ENCODE measurements at regions not wholly inside any gene's neighbourhood (a gene's known extent, or its start where the extent isn't known, plus 50 kb on each side); places are given as distances from the start of the nearest gene placed in this dataset.
A peak's percentile ranks its signal among the peaks of the same experiment; 100 is the strongest.
"Not testable (repeated sequence)": the region's sequence is repeated elsewhere in the genome, so short reads cannot be mapped to it uniquely, and the experiment has no call there.

DNA sequence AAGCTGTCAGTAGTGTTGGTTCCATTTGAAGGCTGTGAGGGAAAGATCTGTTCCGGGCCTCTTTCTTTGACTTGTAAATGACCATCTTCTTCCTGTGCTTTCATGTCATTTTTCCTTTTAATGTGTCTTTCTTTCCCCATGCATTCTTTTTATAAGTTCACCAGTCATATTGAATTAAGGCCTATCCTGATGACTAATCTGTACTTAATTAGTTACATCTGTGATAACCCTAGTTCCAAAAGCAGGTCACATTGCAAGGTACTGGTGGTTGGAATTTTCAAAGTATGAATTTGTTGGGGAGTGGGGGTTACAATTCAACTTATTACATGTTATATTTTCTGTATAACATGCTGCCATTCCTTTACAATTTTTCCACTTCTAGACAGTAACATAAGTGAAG is 1642.1 kb upstream of the FLRT2 start:
- DNase-seq = no peak

DNA sequence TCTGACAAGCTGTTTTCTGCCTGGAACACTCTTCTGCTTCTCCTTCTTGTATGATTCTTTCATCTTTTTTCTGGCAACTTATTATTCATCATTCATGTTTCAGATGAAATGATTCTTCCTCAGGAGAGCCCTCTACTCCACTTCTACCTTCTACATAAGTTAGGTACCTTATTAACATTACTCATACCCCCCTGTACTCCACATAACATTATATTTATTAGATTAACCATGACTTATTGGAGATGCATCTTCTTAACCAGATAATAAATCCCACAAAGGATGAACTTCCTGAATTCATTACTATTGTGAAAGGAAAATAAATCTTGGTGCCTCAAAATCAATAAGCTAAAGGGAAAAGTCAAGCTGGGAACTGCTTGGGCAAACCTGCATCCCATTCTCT is 1636.5 kb upstream of the FLRT2 start:
- no peak for DNase-seq

DNA sequence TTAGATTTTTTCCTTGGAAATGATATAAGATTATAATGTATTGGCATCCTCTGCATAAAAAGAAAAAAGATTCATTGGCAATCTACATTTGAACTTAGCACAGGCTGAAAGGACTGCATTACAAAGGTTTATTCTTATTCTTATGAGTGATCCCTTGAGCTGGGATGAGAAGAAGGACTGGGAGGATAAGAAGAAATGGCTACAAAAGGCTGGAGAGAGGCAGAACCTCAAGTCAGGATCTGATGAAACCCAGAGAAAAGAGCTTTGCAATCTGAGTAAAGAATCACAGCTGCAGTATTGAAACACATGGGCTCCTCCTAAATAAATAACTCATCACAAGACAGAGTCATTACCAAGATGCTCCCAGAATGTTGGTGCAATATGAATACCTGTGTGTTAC is 1635.4 kb upstream of the FLRT2 start:
- no peak for DNase-seq

DNA sequence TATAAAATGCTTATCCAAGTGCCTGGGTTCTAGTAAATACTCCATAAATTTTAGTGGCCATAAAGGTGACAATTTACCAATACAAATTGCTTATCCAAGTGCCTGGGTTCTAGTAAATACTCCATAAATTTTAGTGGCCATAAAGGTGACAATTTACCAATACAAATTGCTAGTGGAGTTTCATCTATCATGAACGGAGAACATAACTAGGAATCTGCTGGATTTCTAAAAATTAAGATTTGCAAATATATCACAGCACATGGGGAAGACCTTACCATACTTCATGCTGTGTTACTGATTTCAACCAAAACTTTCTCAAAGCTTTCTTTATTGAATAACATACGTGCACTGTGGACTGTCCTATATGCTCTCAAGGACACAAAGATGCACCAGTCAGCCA is 1631.4 kb upstream of the FLRT2 start:
- DNase-seq = not testable (repeated sequence)

DNA sequence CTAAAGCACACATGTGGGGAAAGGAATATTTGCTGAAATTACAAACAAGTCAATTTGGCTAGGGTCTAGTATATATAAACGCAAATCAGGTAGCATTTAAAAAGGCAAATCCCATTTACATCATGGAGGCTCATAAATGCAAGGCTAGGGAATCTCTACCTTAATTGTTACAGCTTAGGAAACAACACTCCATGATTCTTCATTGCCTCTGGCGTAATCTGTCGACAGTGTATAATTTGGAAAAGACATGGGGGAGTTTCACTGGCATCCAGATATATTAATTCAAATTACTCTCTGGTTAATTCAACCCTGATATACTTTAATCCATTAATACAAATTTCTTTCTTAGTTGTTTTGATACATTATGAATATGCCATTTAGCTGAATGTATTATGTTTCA is 1630.2 kb upstream of the FLRT2 start:
- peak; percentile 21 to 52 for DNase-seq

DNA sequence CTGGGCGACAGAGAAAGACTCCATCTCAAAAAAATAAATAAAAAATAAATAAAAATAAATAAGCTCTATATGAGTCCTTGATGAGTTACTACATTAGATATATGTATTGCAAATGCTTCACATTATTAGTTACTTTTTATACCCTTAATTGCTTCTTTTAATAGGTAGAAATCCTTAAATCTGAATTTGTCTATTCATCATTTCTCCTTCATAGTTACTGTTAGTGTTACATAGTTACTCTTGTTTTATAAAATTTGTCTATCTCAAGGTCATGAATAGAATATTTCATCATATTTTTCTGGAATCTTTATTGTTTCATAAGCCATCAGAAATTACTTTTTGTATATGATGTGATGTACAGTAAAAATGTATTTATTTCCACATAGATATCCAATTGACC is 1624.8 kb upstream of the FLRT2 start:
- no peak for DNase-seq

DNA sequence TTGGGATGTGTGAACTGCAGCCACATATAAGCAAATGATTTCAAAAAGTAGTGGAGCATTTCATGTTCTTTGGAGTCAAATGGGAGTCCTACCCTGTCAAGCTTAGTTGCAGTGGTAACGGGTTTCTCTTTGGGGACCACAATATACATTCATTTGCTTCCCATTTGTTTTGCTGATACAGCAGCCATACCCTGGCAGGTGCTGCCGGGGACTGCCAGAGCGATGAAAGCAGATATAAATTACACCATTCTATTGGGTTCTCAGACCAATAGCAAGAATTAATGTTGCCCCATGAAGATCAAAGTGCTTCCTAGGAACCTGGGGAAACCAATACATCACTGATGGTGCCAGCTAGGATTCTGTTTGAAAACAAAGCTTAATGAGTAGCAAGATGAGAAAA is 1621.5 kb upstream of the FLRT2 start:
- DNase-seq = peak; percentile 4 to 52

DNA sequence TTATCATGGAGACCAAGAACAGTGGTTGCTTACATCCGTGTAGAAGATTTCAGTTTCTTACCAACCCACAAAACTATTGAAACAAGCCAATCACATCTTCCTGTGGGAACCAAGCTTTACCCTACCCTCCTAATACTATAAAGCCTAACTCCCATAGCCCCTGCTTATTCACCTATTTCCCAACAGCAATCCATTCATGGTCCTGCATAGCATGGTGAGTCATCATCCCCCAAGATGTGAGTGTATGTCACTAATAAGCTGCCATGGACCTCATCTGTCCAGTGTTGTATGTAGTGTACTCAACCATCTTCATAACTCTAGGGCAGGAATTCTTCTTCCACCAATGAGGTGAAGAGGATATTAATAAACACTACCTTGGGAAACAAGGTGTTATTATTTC is 1620.4 kb upstream of the FLRT2 start:
- DNase-seq = no peak

DNA sequence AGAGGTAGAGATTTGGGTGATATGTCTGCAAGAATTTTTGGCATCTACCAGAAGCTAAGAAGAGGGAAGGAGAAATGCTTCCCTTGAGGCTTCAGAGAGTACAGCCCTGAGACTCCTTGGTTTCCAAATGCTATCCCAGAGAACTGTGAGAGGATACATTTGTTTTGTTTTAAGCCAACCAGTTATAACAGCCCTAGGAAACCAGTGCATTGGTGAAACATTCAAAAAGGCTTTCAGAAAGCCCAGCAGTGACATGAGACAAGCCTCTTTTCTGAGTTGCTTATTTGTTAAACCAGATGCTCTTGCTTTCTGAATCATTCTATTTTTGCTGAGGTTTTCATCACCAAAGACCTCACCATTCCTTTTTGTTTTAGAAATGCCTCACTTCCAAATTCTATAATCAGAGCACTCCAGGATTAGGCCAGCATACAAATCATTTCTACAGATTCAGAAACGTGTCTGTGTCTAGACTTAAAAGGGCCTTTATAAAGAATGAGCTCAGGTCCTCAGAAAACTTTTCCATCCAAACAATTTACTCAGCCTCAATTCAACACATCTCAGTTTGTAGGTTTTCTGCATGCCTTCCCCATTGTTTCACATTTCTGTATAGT is 1617.8 kb upstream of the FLRT2 start:
- no peak for DNase-seq

DNA sequence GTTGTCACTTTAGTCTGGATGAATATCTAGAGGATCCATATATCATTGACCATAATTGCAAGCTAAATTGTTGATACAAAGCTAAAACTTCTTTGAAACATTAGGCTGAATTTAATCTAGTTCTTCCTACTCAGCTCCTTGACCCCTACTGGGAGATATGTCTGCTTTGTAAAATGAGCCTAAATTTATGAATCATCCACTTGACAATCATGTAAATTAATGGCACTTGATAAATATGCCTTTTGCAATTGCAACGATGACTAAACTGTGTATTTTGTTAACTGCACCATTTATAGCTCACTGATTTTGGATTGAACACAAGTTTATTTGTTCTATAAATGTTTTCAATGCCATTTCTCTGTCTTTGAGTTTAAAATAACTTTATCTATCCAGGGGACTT is 1616.5 kb upstream of the FLRT2 start:
- DNase-seq = no peak

DNA sequence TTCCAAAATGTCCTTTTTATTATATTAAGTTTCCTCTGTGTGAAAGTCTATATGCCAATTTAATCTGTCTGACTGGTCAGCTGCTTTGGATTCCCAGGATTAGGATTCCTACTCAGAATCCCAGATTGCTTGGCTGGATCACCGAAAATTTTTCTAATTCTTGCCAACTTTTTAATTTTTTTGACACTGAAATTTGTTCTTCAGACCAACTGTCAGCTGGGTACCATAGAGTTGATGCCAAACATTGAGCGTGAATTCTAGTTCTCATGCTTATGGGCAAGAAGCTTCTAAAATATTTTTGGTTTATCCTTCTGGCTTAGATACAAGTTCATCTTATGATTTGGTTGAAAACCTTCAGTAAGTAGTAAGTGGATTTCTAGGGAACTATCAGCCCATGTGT is 1611.4 kb upstream of the FLRT2 start:
- no peak for DNase-seq

DNA sequence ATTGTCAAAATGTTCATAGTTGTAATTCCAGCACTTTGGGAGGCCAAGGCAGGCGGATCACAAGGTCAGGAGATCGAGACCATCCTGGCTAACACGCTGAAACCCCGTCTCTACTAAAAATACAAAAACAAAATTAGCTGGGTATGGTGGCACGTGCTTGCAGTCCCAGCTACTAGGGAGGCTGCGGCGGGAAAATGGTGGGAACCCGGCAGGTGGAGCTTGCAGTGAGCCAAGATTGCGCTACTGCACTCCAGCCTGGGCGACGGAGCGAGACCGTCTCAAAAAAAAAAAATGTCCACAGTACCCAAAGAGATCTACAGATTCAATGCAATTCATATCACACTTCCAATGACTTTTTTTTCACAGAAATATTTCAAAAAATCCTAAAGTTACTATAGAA is 1610.3 kb upstream of the FLRT2 start:
- DNase-seq = not testable (repeated sequence)

DNA sequence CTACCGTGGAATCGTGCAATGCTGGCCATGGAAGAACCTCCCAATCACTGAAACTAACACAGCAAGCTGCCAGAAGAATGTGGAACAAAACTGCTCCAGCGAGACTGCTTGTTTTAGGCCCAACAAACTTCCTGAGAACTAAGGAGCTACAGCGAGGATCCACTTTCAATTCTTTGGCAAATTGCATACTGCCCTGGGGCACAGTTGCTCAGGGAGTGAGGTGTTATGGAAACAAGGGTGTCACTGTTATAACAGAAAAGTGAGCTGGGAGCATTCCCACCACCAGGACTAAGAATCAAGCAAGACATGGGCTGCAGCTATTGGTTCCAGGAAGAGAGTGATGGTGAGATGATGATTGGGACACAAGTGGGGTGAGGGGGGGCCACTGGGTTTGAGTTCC is 1606.1 kb upstream of the FLRT2 start:
- DNase-seq = no peak

DNA sequence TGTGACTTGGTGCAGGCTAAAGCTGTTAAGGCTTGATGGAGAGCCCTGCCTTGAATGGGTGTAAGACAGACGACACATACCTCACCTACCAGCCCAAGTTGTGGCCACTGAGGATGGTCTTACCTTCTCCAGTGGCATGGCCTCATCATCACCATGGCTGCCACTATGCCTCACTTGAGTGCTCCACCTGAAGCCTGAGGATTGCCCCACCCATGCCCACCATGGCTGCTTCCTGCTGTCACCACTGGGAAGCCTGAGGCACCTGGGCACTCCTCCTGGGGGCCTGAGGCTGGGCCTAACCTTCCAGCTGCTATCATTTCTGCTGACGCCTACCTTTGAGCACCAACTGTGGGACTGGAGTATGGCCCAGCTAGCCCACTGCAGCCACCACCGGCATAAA is 1605.7 kb upstream of the FLRT2 start:
- no peak for DNase-seq

DNA sequence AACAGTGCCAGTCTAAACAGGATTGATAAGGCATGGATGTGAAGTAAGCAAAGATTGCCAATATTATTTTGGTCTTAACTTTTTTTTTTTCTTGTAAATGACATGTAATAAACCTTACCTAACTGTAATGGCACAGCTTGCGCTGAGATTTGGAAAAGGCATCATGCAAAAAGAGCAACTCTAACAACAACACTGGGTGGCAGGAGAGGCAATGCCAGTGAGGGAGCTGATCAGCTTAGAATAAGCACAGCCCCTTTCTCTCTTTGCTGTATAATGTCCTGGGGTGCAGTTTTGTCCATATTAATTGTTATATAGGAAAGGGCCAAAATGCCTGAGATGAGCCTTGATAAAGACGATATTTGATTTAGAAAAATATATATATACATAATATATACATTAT is 1589.7 kb upstream of the FLRT2 start:
- DNase-seq = peak in 1 of 2 experiments; percentile 12

DNA sequence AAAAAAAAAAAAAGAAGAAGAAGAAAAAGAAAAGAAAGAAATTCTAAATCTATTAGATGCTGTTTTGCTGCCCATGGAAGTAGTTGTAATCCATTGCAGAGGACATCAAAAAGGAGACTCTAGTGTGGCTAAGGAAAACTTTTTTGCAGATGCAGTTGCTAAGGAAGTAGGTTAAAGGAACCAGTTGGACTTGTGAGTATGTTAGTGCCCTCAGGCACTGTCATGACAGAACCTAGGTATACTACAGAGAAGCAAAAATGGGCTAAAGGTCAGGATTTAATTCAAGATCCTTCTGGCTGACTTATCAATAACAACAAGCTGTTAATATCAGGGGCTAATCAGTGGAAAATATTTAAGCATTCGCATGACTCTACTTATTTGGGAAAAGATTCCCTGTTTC is 1571.6 kb upstream of the FLRT2 start:
- no peak for DNase-seq

DNA sequence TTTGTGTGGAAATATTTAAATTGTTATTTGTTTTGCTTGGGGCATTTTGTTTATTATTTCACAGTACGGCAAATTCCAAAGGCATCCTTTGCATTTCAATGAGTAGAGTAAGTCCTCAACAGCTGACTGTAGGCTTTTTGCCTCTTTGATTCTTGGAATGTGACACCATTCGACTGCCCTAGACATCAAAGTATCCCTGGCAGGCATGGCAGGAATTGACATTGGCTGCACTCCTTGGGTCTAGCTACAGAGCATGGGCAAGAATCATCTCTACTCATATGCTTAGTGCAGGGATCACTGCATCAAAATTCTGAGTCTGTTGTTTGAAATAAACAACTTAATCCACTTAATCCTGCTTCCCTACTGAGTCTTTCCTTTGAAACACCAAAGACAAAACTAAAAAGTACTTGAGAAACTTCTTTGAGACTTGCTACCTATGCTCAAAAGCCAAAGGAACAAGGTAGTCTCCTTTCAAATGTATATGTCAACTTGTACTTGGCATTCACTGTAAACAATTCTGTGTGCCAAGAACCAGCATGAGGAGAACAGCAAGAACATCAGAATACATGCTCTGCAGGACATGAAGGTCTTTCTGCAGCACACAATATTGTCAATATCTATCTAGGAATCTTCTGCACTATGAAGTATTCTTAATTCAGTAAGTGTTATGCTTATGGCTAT is 1569.0 kb upstream of the FLRT2 start:
- DNase-seq = no peak

DNA sequence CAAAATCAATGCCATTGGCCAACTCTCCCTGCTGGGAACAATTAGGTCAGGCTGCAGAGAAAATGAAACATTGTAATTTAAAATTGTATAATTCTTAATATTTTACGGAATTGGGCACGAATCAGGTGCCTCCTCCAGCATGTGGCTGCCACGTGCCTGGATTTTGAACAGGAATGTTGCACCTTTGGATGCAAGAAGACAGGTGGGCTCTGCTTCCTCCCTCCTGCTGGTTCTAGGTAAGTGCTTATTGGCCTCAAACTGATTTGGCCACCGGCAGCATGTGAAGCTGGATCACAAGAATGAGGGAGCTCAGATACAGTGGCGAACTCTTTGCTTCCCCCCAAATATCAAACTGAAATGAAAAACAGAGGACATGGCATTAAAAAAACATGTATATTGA is 1559.9 kb upstream of the FLRT2 start:
- DNase-seq = no peak

DNA sequence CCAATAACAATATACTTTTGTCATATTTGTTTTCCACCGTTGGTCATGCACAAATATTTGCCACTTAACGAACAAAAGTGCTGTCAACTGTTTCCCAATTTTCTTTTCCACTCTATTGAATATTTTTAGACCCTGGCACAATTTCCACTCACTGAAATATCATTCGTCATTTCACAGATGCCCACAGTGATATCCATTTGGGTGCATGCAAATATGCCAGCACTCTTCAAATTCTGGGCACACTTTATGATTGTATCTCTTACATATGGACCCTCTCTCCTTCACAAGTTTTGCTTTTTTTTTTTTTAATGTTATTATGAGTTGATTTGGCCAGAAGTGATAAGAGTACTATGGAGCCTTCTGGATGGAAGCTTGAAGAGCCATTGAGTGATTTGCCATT is 1557.3 kb upstream of the FLRT2 start:
- no peak for DNase-seq

DNA sequence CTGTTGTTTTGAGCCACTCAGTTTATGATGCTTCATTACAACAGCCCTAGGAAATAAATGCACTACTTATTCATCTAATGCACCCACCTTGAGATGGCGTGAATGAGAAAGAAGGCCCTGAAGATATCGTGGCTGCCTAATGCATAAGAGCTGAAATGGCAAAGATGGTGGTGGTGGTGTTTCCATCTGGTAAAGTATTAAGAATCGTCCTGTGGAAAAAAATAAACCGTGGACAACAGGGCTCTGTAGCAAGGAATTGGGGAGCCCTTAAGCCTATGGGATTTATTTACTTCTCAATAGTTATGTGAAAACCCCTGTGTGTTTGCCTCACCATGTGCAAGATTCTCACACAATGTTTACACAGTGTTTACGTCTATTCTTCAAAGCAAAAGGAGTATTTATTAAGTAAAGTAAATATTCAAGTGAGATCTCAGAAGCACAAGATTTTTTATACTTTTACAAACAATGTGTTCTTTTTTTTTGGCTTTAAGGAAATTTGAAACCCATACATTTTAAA is 1555.2 kb upstream of the FLRT2 start:
- DNase-seq = no peak

DNA sequence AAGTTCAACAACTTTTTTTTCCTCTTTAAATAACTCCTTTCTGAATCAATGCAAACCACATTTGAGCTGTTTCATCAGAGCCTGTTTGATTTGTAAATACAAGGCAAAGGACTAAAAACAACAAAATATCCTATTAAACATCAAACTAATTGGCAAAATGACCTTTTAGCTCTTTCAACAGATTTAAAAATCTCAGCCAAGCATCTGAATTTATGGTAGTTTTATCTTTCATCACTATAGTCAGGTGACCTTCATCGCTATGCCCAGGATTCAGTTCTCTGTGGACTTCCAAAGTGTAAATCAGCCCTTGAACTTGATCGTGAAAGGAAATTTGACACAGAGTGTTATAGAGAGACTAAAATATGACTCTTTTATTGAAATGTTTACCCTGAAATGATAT is 1554.5 kb upstream of the FLRT2 start:
- DNase-seq = no peak

DNA sequence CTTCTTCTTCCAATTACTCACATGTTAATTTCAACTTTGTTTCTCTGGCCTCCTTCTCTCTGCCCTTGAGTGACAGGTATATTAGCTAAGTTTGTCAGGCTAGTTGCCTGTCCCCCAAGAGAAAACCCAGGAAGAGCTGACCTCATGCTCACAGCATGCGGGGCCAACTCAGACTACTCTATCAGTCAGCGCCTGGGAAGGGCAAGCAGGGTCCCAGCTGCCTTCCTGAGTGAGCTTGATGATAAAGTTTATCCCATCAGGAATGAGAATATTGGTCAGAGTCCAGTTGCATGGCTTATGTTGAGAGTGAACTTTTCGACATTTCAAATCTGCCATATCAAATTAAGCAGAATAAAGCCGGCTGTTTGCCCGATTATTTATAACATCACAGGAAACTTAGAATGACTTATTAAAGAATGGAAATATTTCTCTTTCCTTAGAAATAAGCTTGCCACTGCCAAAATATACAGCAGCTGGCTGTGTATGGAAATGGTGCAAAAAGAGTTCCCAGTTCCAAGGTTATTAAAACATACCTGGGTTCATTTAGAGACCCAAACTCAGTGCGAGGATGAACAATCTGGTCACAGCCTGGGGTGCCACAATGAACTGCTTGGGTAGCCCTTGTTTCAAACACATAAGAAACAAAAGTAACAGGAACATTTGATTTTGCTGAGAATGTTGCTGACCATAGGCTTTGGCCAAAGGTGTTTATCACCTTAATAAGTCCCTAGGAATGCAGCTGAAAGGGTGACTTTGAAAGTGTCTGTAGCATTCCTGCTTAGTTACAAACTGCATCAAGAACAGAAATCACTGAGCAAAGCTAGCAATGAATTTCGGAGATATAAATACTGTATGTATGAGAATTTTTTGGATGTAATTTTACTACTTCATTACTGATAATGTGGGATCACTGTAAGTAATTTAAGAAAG is 1553.8 kb upstream of the FLRT2 start:
- no peak for DNase-seq

DNA sequence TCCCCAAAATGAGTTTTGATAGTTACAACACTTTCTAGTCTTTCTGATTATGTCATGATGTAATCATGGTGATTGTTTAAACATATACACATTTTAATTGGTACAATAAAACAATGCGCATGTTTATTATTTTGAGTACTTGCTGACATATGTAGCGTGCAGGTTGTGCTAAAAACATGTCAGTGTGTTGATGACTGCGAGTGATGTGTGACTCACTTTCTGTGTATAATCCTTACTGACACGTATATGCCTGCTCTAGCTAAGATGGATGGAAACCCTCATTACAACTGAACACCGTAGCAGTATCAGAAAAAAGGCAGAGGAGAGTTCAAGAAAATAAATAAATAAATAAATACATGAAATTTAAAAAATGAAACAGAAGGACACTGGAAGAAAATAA is 1552.4 kb upstream of the FLRT2 start:
- no peak for DNase-seq

Measured in NCI-H526 (cell line).